Astrocyte of the spinal cord (primary cell): ENCODE measurements at regions not wholly inside any gene's neighbourhood (a gene's known extent, or its start where the extent isn't known, plus 50 kb on each side); places are given as distances from the start of the nearest gene placed in this dataset.

Experiments used
- DNase-seq: peaks from one replicate; pipeline ENCODE4 v3.0.0; 2011; ENCODE audit warnings: low read depth, low spot score
- H3K4me3 ChIP-seq: 2 replicates; pipeline ENCODE4 v1.5.1; 2011; ENCODE audit warnings: low read depth, mild to moderate bottlenecking, low read length, moderate library complexity
- CTCF ChIP-seq: IDR thresholded peaks from 2 replicates; pipeline ENCODE4 v1.5.1; 2012; ENCODE audit warnings: low read depth, mild to moderate bottlenecking, low read length, inconsistent platforms
- in situ Hi-C: cut with HindIII; loops from 2 replicates; pipeline ENCODE4 v1.10.0; 2017; ENCODE audit warnings: low sequenced_read_pairs

GRCh38 chr3:104960579-104960978 is 406.1 kb upstream of the ALCAM start:
- no peak overlapping the region for H3K4me3 ChIP-seq
- in situ Hi-C loops = no loop called here
- DNase-seq = no peak
- no peak for TF ChIP-seq CTCF

- DNase-seq = peak; percentile 22
- H3K4me3 ChIP-seq = no peak overlapping the region
- TF ChIP-seq CTCF = no peak
- in situ Hi-C loops = no loop called here
These were observed 404.9 kb upstream of the ALCAM start for GRCh38 chr3:104961851-104962250.

DNA sequence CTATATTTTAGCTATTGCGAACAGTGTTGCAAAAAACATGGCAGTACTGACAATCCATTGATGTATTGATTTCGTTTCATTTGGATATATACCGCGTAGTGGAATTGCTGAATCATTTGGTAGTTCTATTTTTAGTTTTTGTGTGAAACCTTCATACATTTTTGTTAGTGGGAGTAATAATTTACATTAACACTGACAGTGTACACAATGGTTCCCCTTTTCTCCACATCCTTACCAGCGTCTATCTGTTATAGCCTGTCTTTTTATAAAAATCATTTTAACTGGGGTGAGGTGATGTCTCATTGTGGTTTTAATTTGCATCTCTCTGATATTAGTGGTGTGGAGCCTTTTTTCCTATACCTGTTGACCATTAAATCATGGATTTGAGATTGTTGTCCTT is 392.4 kb upstream of the ALCAM start:
- in situ Hi-C loops = no loop called here
- no peak overlapping the region for H3K4me3 ChIP-seq
- DNase-seq = no peak
- no peak for TF ChIP-seq CTCF

- TF ChIP-seq CTCF = no peak
- no peak for DNase-seq
- in situ Hi-C loops = no loop called here
- H3K4me3 ChIP-seq = no peak overlapping the region
These were observed 389.0 kb upstream of the ALCAM start for GRCh38 chr3:104977719-104978118.

DNA sequence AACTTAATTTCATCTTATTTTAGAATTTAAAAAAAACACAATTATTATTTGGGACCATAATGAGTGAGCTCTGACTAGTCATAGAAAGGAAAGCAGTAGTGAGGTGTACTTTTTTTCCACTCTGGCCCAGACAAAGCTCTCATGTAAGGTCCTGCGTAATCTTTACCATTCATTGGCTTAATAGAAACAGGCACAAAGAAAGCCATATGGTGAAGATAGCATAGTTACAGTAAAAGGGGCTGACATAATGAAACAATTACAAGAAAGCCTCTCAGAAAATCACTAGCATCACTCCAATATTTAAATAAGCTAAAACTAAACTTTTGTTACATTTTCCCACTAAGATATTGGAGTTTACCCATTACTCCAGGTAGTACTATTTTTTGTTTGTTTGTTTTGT is 384.6 kb upstream of the ALCAM start:
- H3K4me3 ChIP-seq = no peak overlapping the region
- in situ Hi-C loops = no loop called here
- no peak for DNase-seq
- TF ChIP-seq CTCF = no peak

GRCh38 chr3:104987859-104988258 is 378.9 kb upstream of the ALCAM start:
- in situ Hi-C loops = no loop called here
- TF ChIP-seq CTCF = no peak
- no peak for DNase-seq
- no peak overlapping the region for H3K4me3 ChIP-seq

- TF ChIP-seq CTCF = no peak
- in situ Hi-C loops = no loop called here
- no peak overlapping the region for H3K4me3 ChIP-seq
- no peak for DNase-seq
These were observed 378.2 kb upstream of the ALCAM start for GRCh38 chr3:104988496-104988895.
